ENCODE measurements at regions not wholly inside any gene's neighbourhood (a gene's known extent, or its start where the extent isn't known, plus 50 kb on each side); places are given as distances from the start of the nearest gene placed in this dataset.

DNA sequence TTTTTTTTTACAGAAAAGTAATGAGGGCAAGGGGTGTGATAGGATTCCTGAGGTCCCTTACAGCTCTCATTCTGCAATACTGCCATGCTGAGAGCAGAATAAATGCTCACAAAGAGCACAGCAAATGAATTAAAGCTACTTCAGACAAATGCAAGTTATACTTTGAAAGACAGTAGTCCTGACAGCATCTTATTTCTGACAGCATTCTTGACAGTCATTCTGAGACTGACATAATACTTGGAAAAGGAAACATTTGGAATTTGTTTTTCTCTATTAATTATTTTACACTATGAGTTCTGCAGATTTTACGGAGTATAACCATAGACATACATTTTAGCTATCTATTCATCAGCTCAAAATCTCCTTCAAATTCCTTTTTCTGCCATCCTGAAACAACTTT, 935.2 kb upstream of the FAM98A start:
- Histone ChIP-seq H3K27ac (ENCODE audit: low read depth, low read length) (no peak overlapping the region), H3K4ac (replicated peaks; ENCODE audit: insufficient read length, low read depth, low read length) (no peak overlapping the region), H3K14ac (ENCODE audit: insufficient read length) (no peak overlapping the region), H3K23me2 (ENCODE audit: low read depth, low read length) (no peaks in the 10 kb centered on the region), H2AFZ (ENCODE audit: low read length) (no peak overlapping the region), H3K36me3 (ENCODE audit: control insufficient read depth in 2 of 4, insufficient read depth in 4 of 4, low read length in 3 of 4) (no peaks in the 10 kb centered on the region), H3K4me1 (replicated peaks in 1 of 4; ENCODE audit: control insufficient read depth in 3 of 4, insufficient read depth in 4 of 4, low read length in 3 of 4) (no peaks in the 10 kb centered on the region), H2BK120ac (replicated peaks; ENCODE audit: low read depth, low read length) (no peak overlapping the region), H2BK12ac (ENCODE audit: low read depth, low read length) (no peak overlapping the region), H2BK5ac (ENCODE audit: low read depth, low read length) (no peak overlapping the region), H3K79me1 (ENCODE audit: low read depth, low read length) (no peaks in the 10 kb centered on the region), H3K4me3 (ENCODE audit: extremely low read depth in 1 of 4, insufficient read depth in 2 of 4, low read depth in 3 of 4, low read length in 4 of 4) (no peak overlapping the region), H3K79me2 (ENCODE audit: control insufficient read depth in 1 of 2, insufficient read depth in 2 of 2, low read length in 2 of 2) (no peaks in the 10 kb centered on the region), H2AK5ac (ENCODE audit: low read depth, low read length) (no peak overlapping the region), H4K91ac (replicated peaks; ENCODE audit: insufficient read length, low read length) (no peak overlapping the region), H3K56ac (replicated peaks; ENCODE audit: insufficient read length, low read depth, low read length) (no peak overlapping the region), H3K4me2 (ENCODE audit: insufficient read depth in 1 of 2, low read depth in 2 of 2, low read length in 2 of 2) (no peak overlapping the region), H4K20me1 (replicated peaks in 1 of 2; ENCODE audit: control insufficient read depth in 1 of 2, insufficient read depth in 2 of 2, low read length in 2 of 2) (no peaks in the 10 kb centered on the region), H3K9me3 (ENCODE audit: insufficient read depth in 2 of 2, low read depth in 1 of 2, low read length in 1 of 2) (no peaks in the 10 kb centered on the region), H3K27me3 (replicated peaks in 1 of 4; ENCODE audit: control insufficient read depth in 3 of 4, extremely low read depth in 1 of 4, insufficient read depth in 3 of 4, low read length in 3 of 4) (no peaks in the 10 kb centered on the region), H2BK20ac (ENCODE audit: low read length) (no peak overlapping the region), H4K5ac (ENCODE audit: insufficient read length, low read depth, low read length) (no peak overlapping the region), H2BK15ac (ENCODE audit: low read length) (no peak overlapping the region), H4K8ac (ENCODE audit: extremely low read depth, insufficient read depth, low read length) (no peak overlapping the region), H3K9ac (replicated peaks in 1 of 4; ENCODE audit: extremely low read depth in 1 of 4, low read depth in 3 of 4, low read length in 3 of 4) (no peak overlapping the region), H3K23ac (ENCODE audit: insufficient read length) (no peak overlapping the region), H3K18ac (ENCODE audit: extremely low read depth, low read length) (no peak overlapping the region)
- DNase-seq (ENCODE audit: low read depth in 1 of 2, low spot score in 2 of 2) = no peak
- CTCF ChIA-PET (ENCODE audit: partially characterized antibody) = interaction anchor here (1.6 kb wide), 1 partner anchor 14 kb away, joined by 3 read pairs; no protein-coding TSS in a partner anchor
- WGBS, 2 experiments (ENCODE audit: extremely low coverage in 1 of 2, insufficient coverage in 1 of 2, insufficient read length in 1 of 2, insufficient replicate concordance in 2 of 2, low coverage in 1 of 2, low lambda C conversion rate in 2 of 2, missing lambda C conversion rate in 1 of 2) = 93% methylated on average over 1 of the region's 1 CpG; no CpG with 5 or more reads in 1 of the 2 experiments
- no peak for FAIRE-seq
- POLR2A ChIA-PET (ENCODE audit: partially characterized antibody) = no interaction called here
- TF ChIP-seq, protein P1, sequence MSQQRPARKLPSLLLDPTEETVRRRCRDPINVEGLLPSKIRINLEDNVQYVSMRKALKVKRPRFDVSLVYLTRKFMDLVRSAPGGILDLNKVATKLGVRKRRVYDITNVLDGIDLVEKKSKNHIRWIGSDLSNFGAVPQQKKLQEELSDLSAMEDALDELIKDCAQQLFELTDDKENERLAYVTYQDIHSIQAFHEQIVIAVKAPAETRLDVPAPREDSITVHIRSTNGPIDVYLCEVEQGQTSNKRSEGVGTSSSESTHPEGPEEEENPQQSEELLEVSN (IDR thresholded peaks at IDR 0.05) = no peak
- TF ChIP-seq SRF (IDR thresholded peaks at IDR 0.05; ENCODE audit: low read depth, low read length) = no peak
- TF ChIP-seq TAF7 (optimal IDR thresholded peaks at IDR 0.05; ENCODE audit: borderline replicate concordance, low read depth, low read length) = no peak
- TF ChIP-seq, protein P2, sequence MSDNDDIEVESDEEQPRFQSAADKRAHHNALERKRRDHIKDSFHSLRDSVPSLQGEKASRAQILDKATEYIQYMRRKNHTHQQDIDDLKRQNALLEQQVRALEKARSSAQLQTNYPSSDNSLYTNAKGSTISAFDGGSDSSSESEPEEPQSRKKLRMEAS (IDR thresholded peaks at IDR 0.05) = no peak
- TF ChIP-seq POLR2AphosphoS5 (IDR thresholded peaks at IDR 0.05; ENCODE audit: low read depth, low read length) = no peak

Measured in H1 (cell line).